ENCODE measurements at regions not wholly inside any gene's neighbourhood (a gene's known extent, or its start where the extent isn't known, plus 50 kb on each side); places are given as distances from the start of the nearest gene placed in this dataset.

GRCh38 chr5:87645224-87645623 is 232.5 kb upstream of the CCNH start:
- no peak for DNase-seq
- intact Hi-C loops (cut with DNase I) = no loop called here
- no peaks in the 10 kb centered on the region for H3K36me3 ChIP-seq (replicated peaks in 1 of 2; ENCODE audit: insufficient read depth in 1 of 2, low read depth in 2 of 2)
- no peaks in the 10 kb centered on the region for H3K9me3 ChIP-seq
- no peaks in the 10 kb centered on the region for H3K4me1 ChIP-seq
- no peak overlapping the region for H3K27ac ChIP-seq
- H3K4me3 ChIP-seq = no peak overlapping the region
- H3K27me3 ChIP-seq = no peaks in the 10 kb centered on the region
- TF ChIP-seq, protein P1, sequence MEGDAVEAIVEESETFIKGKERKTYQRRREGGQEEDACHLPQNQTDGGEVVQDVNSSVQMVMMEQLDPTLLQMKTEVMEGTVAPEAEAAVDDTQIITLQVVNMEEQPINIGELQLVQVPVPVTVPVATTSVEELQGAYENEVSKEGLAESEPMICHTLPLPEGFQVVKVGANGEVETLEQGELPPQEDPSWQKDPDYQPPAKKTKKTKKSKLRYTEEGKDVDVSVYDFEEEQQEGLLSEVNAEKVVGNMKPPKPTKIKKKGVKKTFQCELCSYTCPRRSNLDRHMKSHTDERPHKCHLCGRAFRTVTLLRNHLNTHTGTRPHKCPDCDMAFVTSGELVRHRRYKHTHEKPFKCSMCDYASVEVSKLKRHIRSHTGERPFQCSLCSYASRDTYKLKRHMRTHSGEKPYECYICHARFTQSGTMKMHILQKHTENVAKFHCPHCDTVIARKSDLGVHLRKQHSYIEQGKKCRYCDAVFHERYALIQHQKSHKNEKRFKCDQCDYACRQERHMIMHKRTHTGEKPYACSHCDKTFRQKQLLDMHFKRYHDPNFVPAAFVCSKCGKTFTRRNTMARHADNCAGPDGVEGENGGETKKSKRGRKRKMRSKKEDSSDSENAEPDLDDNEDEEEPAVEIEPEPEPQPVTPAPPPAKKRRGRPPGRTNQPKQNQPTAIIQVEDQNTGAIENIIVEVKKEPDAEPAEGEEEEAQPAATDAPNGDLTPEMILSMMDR (IDR thresholded peaks at IDR 0.05) = no peak
- no peak for TF ChIP-seq POLR2A (IDR thresholded peaks at IDR 0.05)
- WGBS, 2 donors = 10 to 19% methylated on average over 3 of the region's 3 CpGs
- ATAC-seq = no peak

DNA sequence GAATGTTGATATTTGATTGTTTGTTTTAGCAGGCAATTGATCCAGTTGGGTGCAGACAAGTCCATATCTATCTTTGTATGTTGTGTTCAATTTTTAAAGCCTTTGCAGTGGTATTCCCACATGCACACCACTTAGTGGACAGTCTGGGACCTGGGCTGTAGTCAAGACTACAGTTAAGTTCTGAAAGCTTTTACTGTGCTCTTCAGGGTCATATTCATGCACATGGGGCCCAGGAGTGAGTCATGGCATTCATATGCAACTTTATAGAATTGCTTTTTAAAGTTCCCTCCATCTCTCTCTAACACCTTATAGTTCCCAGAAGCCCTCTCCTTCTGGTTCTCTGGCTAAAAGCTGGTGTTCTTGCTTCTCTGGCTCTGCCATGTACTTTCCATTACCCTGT is 228.2 kb upstream of the CCNH start:
- Histone ChIP-seq H3K27me3 (no peaks in the 10 kb centered on the region), H3K9me3 (no peaks in the 10 kb centered on the region), H3K4me3 (no peak overlapping the region), H3K27ac (no peak overlapping the region), H3K36me3 (replicated peaks in 1 of 2; ENCODE audit: insufficient read depth in 1 of 2, low read depth in 2 of 2) (no peaks in the 10 kb centered on the region), H3K4me1 (no peaks in the 10 kb centered on the region)
- no peak for DNase-seq
- TF ChIP-seq POLR2A (IDR thresholded peaks at IDR 0.05) = no peak
- TF ChIP-seq, protein P1 (IDR thresholded peaks at IDR 0.05) = no peak
- intact Hi-C loops (cut with DNase I) = no loop called here
- ATAC-seq = no peak

DNA sequence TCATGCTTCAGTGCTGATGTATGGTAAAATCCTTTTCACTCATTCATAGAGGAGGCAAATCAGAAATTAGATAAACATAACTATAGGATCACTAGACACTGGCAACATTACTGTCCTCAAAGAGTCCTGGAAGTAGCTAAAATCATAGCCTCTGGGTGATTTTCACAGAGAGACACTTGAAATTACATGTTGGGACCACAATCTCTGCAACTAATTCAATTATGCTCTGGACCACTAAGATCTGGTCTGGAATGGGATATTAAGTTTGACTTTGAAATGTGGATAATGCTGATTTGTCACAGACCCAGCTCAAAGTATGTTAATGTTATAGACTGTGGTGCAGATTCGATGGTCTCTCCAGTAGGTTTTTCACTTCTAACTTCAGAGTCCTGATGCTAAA is 214.6 kb upstream of the CCNH start:
- 50 to 69% methylated on average over 1 of the region's 1 CpG for WGBS, 2 donors
- no peak overlapping the region for H3K4me3 ChIP-seq
- DNase-seq = no peak
- H3K9me3 ChIP-seq = no peaks in the 10 kb centered on the region
- ATAC-seq = no peak
- H3K36me3 ChIP-seq (replicated peaks in 1 of 2; ENCODE audit: insufficient read depth in 1 of 2, low read depth in 2 of 2) = no peaks in the 10 kb centered on the region
- H3K27me3 ChIP-seq = no peaks in the 10 kb centered on the region
- H3K27ac ChIP-seq = no peak overlapping the region
- no peak for TF ChIP-seq POLR2A (IDR thresholded peaks at IDR 0.05)
- TF ChIP-seq, protein P1 (IDR thresholded peaks at IDR 0.05) = no peak
- no peaks in the 10 kb centered on the region for H3K4me1 ChIP-seq
- intact Hi-C loops (cut with DNase I) = no loop called here

DNA sequence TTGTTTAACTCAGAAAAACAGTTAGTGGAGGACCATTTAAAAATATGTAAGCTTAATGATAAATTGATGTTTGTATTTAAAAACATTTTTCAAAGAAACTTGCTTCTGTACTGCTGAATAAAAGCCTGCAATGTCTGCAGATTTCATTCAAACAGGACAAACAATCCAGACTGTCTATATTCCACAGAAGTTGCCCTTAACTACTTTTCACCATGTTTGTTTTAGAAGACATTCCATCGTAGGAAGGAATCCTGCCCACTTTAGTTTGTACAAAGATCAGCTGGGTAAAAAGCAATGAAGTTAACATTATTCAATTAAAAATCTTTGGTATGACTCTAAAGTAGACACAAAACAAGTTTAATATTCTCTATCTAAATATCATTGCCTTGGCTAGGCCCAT is 195.7 kb upstream of the CCNH start:
- no peak for DNase-seq
- intact Hi-C loops (cut with DNase I) = no loop called here
- Histone ChIP-seq H3K36me3 (replicated peaks in 1 of 2; ENCODE audit: insufficient read depth in 1 of 2, low read depth in 2 of 2) (no peaks in the 10 kb centered on the region), H3K4me3 (no peak overlapping the region), H3K4me1 (no peaks in the 10 kb centered on the region), H3K27ac (no peak overlapping the region), H3K27me3 (no peaks in the 10 kb centered on the region), H3K9me3 (no peaks in the 10 kb centered on the region)
- 19 to 23% methylated on average over 1 of the region's 1 CpG for WGBS, 2 donors
- TF ChIP-seq POLR2A (IDR thresholded peaks at IDR 0.05) = no peak
- TF ChIP-seq, protein P1 (IDR thresholded peaks at IDR 0.05) = no peak
- no peak for ATAC-seq

DNA sequence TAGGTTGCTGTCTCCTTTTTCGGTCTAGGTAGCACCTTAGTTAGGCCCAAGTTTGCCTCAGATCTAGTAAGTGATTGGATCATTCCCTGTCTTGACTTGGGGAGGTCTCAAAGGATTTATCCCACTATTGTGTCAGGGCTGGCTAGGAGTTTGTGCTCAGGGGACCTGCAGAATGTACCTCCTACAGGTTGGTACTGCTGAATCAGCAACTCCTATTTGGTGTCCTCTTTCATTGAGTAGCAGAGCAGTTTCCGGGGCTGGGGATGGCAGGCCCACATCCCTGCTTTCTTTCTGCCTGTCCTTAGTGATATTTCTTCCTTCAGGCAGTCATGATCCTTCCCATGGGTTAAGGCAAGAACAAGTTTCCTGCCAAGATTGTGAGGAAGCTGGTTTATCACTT is 192.9 kb upstream of the CCNH start:
- no peaks in the 10 kb centered on the region for H3K9me3 ChIP-seq
- ATAC-seq = no peak
- H3K27ac ChIP-seq = no peak overlapping the region
- intact Hi-C loops (cut with DNase I) = no loop called here
- no peak for DNase-seq
- WGBS, 2 donors = 63 to 69% methylated on average over 2 of the region's 2 CpGs
- no peaks in the 10 kb centered on the region for H3K27me3 ChIP-seq
- H3K36me3 ChIP-seq (replicated peaks in 1 of 2; ENCODE audit: insufficient read depth in 1 of 2, low read depth in 2 of 2) = no peaks in the 10 kb centered on the region
- no peak overlapping the region for H3K4me3 ChIP-seq
- TF ChIP-seq, protein P1 (IDR thresholded peaks at IDR 0.05) = no peak
- TF ChIP-seq POLR2A (IDR thresholded peaks at IDR 0.05) = no peak
- no peaks in the 10 kb centered on the region for H3K4me1 ChIP-seq

All from body of pancreas (tissue), 4 donors.